ENCODE measurements at regions not wholly inside any gene's neighbourhood (a gene's known extent, or its start where the extent isn't known, plus 50 kb on each side); places are given as distances from the start of the nearest gene placed in this dataset.

- DNase-seq (ENCODE audit: low read depth): no peak
Measured at GRCh38 chr14:84144166-84144565, 1385.8 kb upstream of the FLRT2 start.

DNA sequence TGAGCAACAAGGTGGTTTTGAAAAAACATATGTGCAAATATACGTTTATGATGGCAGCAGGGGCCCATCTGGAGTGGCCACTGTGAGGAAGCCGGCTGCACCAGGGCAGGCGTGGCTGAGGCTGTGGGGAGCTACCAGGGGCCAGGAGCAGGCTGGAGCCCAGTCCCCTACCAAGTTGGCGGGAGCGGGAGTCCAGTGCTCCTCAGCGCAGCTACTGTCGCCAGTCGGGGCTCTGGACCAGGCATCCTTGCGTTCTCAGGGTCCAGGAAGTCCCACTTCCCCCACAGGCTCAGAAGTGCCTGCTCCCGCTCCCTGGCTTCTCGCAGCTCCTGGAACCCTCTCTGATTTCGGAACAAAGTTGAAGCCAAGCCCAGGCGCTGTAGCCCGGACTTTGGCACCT lies 1377.5 kb upstream of the FLRT2 start:
- DNase-seq (ENCODE audit: low read depth): no peak

GRCh38 chr14:84162633-84163032 lies 1367.3 kb upstream of the FLRT2 start:
- no peak for DNase-seq (ENCODE audit: low read depth)

DNA sequence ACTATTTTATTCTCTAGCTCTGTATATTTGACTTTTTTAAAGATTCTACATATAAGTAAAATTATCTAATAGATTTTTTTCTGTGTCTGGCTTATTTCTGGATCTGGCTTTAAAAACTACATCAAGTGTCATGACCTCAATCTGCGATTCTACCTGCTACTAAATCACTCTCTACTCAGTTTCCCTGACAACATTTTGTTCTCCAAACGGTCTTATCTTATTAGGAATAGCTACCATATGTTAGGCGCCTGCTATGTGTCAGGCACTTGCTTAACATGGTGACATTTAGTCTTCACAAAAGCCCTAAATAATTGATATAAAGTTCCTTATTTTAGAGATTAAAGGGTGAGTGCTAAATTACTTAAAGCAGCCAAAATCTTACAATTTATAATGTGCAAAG lies 1362.9 kb upstream of the FLRT2 start:
- DNase-seq (ENCODE audit: low read depth): no peak

GRCh38 chr14:84180336-84180735 lies 1349.6 kb upstream of the FLRT2 start:
- DNase-seq (ENCODE audit: low read depth): no peak

DNA sequence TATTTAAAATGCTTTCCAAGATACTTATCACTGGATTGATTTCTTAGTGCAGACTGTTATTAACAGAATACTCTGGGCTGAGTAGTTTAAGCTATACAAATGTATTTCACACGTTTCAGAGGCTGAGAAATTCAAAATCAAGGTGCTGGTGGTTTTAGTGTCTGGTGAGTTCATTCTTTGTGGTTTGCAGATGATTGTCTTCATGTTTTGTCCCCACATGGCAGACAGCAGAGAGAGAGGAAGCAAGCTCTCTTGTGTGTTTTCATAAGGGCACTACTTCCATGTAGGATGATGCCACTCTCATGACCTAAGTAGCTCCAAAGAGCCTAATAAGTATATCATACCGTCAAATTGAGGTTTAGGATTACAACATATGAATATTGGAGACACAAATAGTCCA lies 1348.9 kb upstream of the FLRT2 start:
- no peak for DNase-seq (ENCODE audit: low read depth)

GRCh38 chr14:84195514-84195913 lies 1334.4 kb upstream of the FLRT2 start:
- DNase-seq (ENCODE audit: low read depth): no peak

DNA sequence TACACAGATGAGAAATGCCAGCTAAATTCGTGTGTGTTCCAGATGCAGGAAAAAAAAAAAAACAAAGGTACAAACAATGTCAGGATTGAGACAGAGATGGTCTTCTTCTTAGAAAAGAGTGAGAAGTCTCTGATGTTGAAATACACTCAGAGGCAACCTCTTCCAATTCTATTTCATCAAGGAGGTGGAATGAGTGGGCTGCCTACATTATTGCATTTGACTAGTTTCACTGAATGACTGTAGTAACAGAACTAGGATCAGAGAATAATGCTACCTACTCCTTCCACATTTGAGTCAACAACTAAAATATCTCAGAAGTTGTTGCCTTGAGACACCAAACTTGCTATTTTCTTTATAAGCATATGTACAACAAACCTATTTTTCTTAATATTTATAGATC lies 1332.2 kb upstream of the FLRT2 start:
- DNase-seq (ENCODE audit: low read depth): no peak

GRCh38 chr14:84202486-84202885 lies 1327.5 kb upstream of the FLRT2 start:
- DNase-seq (ENCODE audit: low read depth): no peak

- DNase-seq (ENCODE audit: low read depth): no peak
Measured at GRCh38 chr14:84203896-84204295, 1326.0 kb upstream of the FLRT2 start.

DNA sequence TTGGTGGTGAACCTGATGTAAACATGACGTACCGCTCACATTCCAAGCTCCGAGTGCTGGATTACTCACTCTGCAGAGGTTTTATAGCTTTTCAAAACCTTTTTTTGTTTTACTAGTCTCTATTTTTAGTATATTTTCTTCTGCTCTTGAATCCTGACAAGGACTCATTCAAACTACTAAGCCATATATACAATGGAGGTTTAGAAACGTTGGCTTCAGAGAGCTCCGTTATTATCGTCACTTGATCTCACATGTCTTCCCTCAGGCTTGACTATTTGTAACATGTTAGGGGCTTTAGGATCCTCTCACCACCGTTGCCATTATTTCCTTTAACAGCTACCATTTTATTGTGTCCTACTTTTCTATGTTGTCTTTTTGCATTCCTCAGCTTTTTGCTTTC lies 1321.5 kb upstream of the FLRT2 start:
- DNase-seq (ENCODE audit: low read depth): no peak

- no peak for DNase-seq (ENCODE audit: low read depth)
Measured at GRCh38 chr14:84209031-84209430, 1320.9 kb upstream of the FLRT2 start.

GRCh38 chr14:84217066-84217465 lies 1312.9 kb upstream of the FLRT2 start:
- no peak for DNase-seq (ENCODE audit: low read depth)

DNA sequence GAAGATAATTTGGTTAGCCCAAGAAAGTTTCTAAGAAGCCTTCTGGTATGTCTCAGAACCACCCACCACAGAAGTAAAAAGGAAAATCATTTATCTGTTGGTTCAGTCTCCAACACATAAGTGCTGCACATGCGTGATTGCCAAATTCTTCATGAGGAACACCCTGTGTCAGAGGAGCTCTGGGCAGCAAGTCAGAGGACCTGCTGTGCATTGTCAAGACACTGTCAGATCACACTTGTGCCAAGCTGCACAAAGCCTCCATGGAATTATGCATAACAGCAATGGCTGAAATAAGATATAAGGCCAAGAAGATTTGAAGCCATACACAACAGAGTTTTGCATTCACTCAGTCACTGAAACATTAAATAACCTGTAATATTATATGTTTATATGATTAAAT lies 1304.7 kb upstream of the FLRT2 start:
- no peak for DNase-seq (ENCODE audit: low read depth)

GRCh38 chr14:84228702-84229101 lies 1301.2 kb upstream of the FLRT2 start:
- DNase-seq (ENCODE audit: low read depth): no peak

DNA sequence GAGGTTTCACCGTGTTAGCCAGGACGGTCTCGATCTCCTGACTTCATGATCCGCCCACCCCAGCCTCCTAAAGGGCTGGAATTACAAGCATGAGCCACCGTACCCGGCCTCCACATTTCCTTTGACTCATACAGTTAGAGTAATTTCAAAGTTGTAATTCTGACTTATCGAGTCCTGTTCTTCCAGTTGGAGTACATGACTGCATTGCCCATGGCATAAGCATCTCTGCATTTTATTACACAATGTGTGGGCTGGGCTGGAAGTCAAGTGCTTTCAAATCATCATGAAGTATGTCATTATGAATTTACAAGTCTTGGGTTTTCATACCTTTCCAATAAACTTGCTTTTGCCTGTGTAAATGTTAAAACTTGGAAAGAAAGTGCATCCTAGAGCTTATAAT lies 1295.7 kb upstream of the FLRT2 start:
- no peak for DNase-seq (ENCODE audit: low read depth)

DNA sequence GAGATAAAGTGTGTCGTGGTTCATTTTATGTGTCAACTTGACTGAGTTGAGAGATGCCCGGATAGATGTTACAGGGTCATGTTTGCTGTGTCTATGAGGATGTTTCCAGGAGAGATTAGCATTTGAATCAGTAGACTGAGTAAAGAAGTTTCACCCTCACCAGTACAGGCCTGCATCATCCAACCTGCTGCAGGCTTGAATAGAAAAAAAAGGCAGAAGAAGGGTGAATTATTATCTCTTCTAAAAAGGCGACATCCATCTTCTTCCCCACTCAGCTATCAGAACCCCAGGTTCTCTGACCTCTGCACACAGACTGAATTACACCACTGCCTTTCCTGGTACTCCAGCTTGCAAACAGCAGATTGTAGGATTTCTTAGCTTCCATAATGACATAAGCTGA lies 1293.7 kb upstream of the FLRT2 start:
- DNase-seq (ENCODE audit: low read depth): no peak

DNA sequence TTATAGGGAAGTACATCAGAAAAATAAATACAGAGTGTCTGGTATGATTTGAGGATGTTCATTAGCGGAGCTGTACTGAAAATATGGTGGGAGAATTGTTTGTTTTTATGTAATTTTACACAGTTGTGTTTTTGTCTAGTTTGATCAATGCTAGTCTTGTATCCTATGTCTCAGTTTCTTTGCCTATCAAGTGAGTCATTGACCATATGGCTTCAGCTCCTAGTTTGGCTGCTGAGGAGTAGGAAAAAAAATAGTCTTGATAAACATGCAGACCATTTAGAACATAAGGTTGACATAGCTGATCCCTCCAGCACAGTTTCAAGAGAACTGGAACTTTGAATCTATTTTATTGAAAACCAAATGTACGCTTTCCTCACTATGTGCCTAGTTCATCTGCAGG lies 1292.1 kb upstream of the FLRT2 start:
- no peak for DNase-seq (ENCODE audit: low read depth)

DNA sequence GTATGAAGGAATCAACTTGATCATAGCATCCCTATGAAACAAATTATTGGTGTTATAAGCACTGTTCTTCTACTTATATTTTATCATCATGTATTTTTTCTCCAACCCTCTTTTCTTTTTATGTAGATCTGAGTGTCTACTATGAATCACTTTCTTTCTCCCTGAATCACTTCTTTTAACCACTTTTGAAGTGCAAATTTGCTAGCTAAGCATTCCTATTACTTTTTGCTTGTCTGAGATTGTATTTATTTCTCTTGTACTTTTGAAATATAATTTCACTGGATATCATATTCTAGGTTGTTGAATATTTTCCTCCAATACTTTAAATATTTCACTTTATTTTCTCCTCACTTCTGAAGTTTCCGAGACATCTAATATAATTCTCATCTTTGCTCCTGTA lies 1282.3 kb upstream of the FLRT2 start:
- DNase-seq (ENCODE audit: low read depth): no peak

DNA sequence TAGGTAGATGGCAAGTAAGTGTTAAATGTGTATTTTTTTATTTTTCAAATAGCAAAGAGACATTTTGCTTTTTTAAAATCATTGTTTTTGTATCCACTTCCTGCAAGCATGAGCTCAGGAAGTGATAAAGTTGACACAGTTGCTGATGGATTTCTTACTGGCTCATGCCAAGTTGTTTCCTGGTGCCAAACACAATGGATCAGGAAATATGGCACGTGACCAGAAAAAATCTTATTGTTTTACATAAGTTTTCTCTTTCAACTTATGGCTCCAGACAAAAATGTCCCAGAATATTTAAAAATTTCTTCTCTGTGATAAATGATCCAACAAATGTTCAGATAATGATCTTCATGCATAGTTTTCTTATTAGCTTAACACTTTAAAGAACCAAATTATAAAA lies 1279.1 kb upstream of the FLRT2 start:
- no peak for DNase-seq (ENCODE audit: low read depth)

DNA sequence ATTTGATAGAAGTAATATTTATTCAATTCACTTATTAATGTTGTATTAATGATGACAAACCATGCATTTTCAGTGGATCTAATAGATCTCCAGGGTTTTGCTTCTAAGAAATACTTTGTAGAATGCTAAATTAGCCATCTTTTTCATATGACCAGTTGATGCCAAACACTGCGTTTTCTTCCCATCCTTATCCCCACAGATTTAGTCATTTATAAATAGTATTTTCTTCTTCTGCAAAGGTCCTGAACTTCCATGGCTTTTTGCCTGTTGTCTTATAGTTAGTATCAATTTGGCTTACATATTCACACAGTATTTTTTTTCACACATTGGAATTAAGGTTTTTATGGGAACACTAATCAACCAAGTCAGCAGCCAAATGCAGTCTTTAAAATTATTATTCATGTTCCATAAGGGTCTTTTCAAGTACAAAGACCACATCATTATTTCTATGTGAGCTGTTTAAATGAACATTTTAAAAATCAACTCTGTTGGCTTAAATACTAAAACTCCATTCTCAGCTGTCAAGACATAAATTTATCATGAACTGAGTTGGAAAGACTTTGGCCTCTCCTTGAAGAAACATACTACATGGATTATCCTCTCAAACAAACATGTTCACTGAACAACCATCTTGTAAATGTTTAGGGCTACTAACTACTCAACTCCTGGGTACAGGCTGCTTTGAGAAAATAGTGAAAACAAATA lies 1278.4 kb upstream of the FLRT2 start:
- no peak for DNase-seq (ENCODE audit: low read depth)

DNA sequence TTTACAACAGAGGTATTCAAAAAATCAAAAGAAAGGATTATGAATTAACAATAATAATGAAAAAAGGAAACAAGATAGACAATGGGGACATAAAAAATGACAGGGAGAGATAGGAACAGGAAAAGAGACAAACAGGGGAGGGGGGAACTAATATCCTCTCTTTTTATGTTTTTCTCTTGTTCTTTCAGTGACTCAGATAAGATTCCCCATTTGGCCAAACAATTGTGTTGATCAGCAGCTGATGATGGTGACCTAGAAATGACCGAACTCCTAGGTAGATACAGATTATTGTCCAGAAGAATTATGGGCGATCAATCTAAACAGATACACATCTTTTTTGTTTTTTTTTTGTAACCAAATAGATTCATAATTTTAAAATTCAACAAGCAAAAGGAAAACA lies 1277.2 kb upstream of the FLRT2 start:
- no peak for DNase-seq (ENCODE audit: low read depth)

DNA sequence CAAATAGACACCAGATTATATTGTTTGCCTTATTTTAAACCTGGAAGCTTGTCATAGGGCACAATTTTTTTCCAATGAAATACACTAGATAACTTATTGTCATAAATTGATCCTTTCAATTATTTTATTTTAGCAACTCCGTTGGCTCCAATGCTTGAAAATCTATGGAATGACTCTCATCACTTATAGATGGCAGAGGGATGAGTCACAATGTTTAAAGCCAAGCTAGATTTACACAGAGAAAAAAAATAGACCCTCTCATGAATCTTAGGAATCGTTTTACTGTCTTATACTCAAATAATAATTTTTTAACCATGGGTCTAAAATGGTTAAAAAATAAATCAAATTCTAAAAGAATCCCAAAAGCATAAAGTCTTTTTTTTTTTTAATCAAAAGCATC lies 1276.6 kb upstream of the FLRT2 start:
- DNase-seq (ENCODE audit: low read depth): no peak

GRCh38 chr14:84254290-84254689 lies 1275.7 kb upstream of the FLRT2 start:
- DNase-seq (ENCODE audit: low read depth): no peak

DNA sequence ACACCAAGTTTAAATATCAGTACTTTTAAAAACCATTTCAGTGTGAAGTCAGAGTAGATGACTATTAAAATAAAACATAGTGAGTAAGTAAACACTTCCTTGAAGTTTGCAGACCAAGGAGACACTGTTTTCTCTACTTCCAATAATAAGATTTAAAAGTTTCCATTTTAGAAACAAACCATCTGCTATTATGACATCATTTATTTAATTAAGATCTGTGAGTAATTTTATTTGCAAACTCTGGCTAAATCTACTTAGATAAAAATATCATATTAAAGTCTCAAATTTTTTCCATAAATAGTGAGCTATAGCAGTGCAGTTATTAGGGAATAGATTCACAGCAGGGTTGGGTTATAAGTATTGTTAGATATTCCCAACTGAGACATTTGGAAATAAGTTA lies 1267.0 kb upstream of the FLRT2 start:
- no peak for DNase-seq (ENCODE audit: low read depth)

All from RPMI7951 (cell line).